ENCODE measurements at regions not wholly inside any gene's neighbourhood (a gene's known extent, or its start where the extent isn't known, plus 50 kb on each side); places are given as distances from the start of the nearest gene placed in this dataset.
"Not testable (repeated sequence)": the region's sequence is repeated elsewhere in the genome, so short reads cannot be mapped to it uniquely, and the experiment has no call there.

- H3K9ac ChIP-seq (replicated peaks in 1 of 4; ENCODE audit: extremely low read depth in 1 of 4, low read depth in 3 of 4, low read length in 3 of 4); DNase-seq (ENCODE audit: low read depth in 1 of 2, low spot score in 2 of 2): not testable (repeated sequence)
- whole genome bisulfite sequencing, 2 experiments (ENCODE audit: extremely low coverage in 1 of 2, insufficient coverage in 1 of 2, insufficient read length in 1 of 2, insufficient replicate concordance in 2 of 2, low coverage in 1 of 2, low lambda C conversion rate in 2 of 2, missing lambda C conversion rate in 1 of 2): 83% methylated on average over 8 of the region's 8 CpGs; no CpG with 5 or more reads in 1 of the 2 experiments
These were observed 210.8 kb upstream of the MGAT5 start for GRCh38 chr2:134043028-134043427.

More at GRCh38 chr2:134043028-134043427, 210.8 kb upstream of the MGAT5 start:
- H2AK5ac ChIP-seq (ENCODE audit: low read depth, low read length); H3K4me1 ChIP-seq (replicated peaks in 1 of 4; ENCODE audit: control insufficient read depth in 3 of 4, insufficient read depth in 4 of 4, low read length in 3 of 4); H3K27me3 ChIP-seq (replicated peaks in 1 of 4; ENCODE audit: control insufficient read depth in 3 of 4, extremely low read depth in 1 of 4, insufficient read depth in 3 of 4, low read length in 3 of 4); H4K91ac ChIP-seq (replicated peaks; ENCODE audit: insufficient read length, low read length); H4K8ac ChIP-seq (ENCODE audit: extremely low read depth, insufficient read depth, low read length); H3K4ac ChIP-seq (replicated peaks; ENCODE audit: insufficient read length, low read depth, low read length); H3K56ac ChIP-seq (replicated peaks; ENCODE audit: insufficient read length, low read depth, low read length); CTCF ChIA-PET (ENCODE audit: partially characterized antibody); H3K14ac ChIP-seq (ENCODE audit: insufficient read length); H4K20me1 ChIP-seq (replicated peaks in 1 of 2; ENCODE audit: control insufficient read depth in 1 of 2, insufficient read depth in 2 of 2, low read length in 2 of 2); H2AFZ ChIP-seq (ENCODE audit: low read length); H3K4me2 ChIP-seq (ENCODE audit: insufficient read depth in 1 of 2, low read depth in 2 of 2, low read length in 2 of 2); H2BK15ac ChIP-seq (ENCODE audit: low read length); H3K79me1 ChIP-seq (ENCODE audit: low read depth, low read length); H2BK20ac ChIP-seq (ENCODE audit: low read length); FAIRE-seq; H2BK120ac ChIP-seq (replicated peaks; ENCODE audit: low read depth, low read length); H3K23me2 ChIP-seq (ENCODE audit: low read depth, low read length); H3K18ac ChIP-seq (ENCODE audit: extremely low read depth, low read length); H3K4me3 ChIP-seq (ENCODE audit: extremely low read depth in 1 of 4, insufficient read depth in 2 of 4, low read depth in 3 of 4, low read length in 4 of 4); H3K23ac ChIP-seq (ENCODE audit: insufficient read length); H3K36me3 ChIP-seq (ENCODE audit: control insufficient read depth in 2 of 4, insufficient read depth in 4 of 4, low read length in 3 of 4); H3K79me2 ChIP-seq (ENCODE audit: control insufficient read depth in 1 of 2, insufficient read depth in 2 of 2, low read length in 2 of 2); H3K27ac ChIP-seq (ENCODE audit: low read depth, low read length); POLR2A ChIA-PET (ENCODE audit: partially characterized antibody); H2BK5ac ChIP-seq (ENCODE audit: low read depth, low read length); H4K5ac ChIP-seq (ENCODE audit: insufficient read length, low read depth, low read length); H2BK12ac ChIP-seq (ENCODE audit: low read depth, low read length): not testable (repeated sequence)
- peaks cover 11 to 15% of the 10 kb centered on the region in 2 experiments; a peak in 3 of 4 replicates for H3K9me3 ChIP-seq (ENCODE audit: insufficient read depth in 2 of 2, low read depth in 1 of 2, low read length in 1 of 2)

Measured in H1 (cell line).